ENCODE measurements at regions not wholly inside any gene's neighbourhood (a gene's known extent, or its start where the extent isn't known, plus 50 kb on each side); places are given as distances from the start of the nearest gene placed in this dataset.
A peak's percentile ranks its signal among the peaks of the same experiment; 100 is the strongest.

GRCh38 chr5:128667152-128667551 is 129.1 kb upstream of the FBN2 start:
- DNase-seq (ENCODE audit: low spot score), result no peak

DNA sequence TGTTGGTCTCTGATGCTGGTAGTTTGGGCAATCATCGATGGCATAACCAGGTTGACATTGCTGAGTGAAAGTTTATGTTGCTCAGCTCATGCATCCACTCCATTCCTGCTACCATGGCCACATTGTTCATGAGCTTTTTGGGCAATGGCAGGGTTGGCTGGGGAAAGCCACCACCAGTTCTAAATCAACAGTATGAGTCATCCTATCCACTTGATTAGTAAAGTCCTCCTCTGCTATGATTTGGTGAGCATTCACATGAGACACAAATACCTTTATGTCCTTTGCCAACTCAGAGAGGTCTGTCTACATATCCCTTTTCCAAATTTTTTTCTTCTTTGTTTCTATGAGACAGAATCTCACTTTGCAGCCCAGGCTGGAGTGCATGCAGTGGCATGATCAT is 129.7 kb upstream of the FBN2 start:
- no peak for ATAC-seq
- DNase-seq (ENCODE audit: low spot score), result no peak

More at GRCh38 chr5:128667152-128667551, 129.1 kb upstream of the FBN2 start:
- no peak for ATAC-seq

- DNase-seq (ENCODE audit: low spot score) (no peak), ATAC-seq (no peak)
These were observed 130.9 kb upstream of the FBN2 start for GRCh38 chr5:128668921-128669320.

DNA sequence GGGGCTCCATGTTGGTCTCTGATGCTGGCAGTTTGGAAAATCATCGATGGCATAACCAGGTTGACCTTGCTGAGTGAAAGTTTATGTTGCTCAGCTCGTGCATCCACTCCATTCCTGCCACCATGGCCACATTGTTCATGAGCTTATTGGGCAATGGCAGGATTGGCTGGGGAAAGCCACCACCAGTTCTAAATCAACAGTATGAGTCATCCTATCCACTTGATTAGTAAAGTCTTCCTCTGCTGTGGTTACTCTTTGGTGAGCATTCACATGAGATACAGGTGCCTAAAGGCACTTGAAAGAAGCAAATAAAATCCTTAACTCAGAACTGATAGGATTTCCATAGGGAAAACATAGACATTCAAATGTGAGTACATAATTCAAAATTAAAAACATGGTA is 131.8 kb upstream of the FBN2 start:
- no peak for DNase-seq (ENCODE audit: low spot score)

DNA sequence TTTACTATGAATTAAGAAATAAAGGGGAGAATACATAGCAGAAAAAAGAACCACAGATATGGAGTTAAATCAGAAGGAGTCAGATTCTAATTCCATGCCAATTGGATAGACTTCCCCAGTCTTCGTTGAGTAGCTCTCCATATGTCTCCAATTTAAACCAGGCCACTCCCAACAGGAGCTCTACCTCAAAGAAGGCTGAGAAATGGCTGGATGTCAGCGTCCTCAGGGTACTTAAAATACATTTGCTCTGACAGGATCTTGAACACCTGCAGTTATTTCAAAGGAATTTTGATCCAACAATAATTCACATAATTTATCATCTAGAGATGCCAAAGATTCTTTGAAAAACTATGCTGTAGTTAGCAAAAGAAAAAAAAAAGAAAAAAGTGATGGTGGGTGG is 133.9 kb upstream of the FBN2 start:
- DNase-seq (ENCODE audit: low spot score) (no peak), ATAC-seq (no peak)

More for the DNA sequence above, 131.8 kb upstream of the FBN2 start:
- no peak for ATAC-seq

GRCh38 chr5:128673000-128673399 is 135.0 kb upstream of the FBN2 start:
- DNase-seq (ENCODE audit: low spot score) (no peak), ATAC-seq (no peak)

- no peak for ATAC-seq
- no peak for DNase-seq (ENCODE audit: low spot score)
These were observed 135.4 kb upstream of the FBN2 start for GRCh38 chr5:128673411-128673957.

- no peak for DNase-seq (ENCODE audit: low spot score)
- ATAC-seq, result no peak
These were observed 135.9 kb upstream of the FBN2 start for GRCh38 chr5:128673970-128674369.

DNA sequence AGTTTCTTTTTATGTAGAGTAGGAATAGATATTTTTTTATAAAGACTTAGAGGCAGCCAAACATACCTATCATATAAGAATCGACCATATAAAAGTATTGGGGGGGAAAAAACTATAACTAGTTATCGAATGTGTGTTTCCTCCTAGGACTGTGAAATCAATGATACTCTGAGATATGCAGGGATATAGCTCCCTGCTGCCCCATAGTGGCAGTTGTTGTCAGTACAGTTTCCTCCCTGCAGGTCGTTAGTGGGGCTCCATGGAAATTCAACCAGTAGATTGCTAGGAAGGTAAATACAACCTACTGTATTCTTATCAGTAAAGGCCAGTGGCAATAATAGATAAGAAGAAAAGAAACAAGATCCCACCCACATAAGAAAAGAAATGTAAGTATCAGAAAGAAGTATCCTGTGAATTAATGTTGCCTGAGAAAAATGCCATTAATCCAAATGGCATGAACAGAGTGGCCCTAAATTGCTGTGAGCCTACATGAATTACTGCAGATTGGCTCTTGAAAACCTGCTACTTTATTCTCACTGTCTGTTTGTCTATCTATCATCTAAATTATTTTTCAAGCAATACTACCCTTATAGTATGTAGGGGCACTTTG is 136.9 kb upstream of the FBN2 start:
- ATAC-seq (peak; percentile 91), DNase-seq (ENCODE audit: low spot score) (peak; percentile 48)

GRCh38 chr5:128681096-128681495 is 143.1 kb upstream of the FBN2 start:
- DNase-seq (ENCODE audit: low spot score) (no peak), ATAC-seq (no peak)

- ATAC-seq (no peak), DNase-seq (ENCODE audit: low spot score) (no peak)
These were observed 143.9 kb upstream of the FBN2 start for GRCh38 chr5:128681764-128682592.

GRCh38 chr5:128682669-128683068 is 144.6 kb upstream of the FBN2 start:
- DNase-seq (ENCODE audit: low spot score), result no peak
- no peak for ATAC-seq

GRCh38 chr5:128684961-128685360 is 146.9 kb upstream of the FBN2 start:
- ATAC-seq, result no peak
- no peak for DNase-seq (ENCODE audit: low spot score)

DNA sequence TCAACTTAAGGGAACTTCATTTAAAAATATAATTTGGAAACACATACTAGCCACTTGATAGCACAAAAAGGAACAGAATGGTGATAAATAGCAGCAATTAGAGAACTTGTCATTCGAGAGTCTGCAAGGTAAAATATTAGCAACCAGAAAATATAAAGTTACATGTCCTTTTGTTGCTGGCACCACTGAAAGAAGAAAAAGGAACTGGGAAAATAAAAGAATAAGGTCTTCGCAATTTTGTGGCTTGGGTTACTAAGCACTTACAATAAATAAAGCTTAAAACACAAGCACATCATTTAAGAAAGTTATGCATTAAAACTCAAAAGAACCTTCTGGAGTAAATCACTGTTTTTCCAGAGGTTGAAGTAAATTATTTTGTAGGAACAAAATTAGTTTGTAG is 149.9 kb upstream of the FBN2 start:
- no peak for ATAC-seq
- DNase-seq (ENCODE audit: low spot score), result no peak

DNA sequence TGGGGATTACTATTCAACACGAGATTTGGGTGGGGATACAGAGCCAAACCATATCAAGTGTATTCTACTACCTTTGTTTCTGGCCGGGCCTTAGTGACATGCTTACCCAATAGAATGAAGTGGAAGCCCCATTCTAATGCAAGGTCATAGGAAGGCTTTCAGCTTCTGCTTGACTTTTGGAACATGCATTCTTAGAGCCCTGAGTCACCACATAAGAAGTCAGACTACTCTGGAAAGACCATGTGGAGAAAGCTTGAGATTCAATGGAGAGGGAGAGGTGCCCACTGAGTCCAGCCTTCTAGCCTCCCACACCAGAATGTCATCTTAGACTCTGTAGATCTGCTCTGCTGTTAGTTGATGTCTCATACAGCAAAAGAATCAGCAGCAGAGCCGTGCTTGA is 155.7 kb upstream of the FBN2 start:
- DNase-seq (ENCODE audit: low spot score), result no peak
- ATAC-seq, result no peak

DNA sequence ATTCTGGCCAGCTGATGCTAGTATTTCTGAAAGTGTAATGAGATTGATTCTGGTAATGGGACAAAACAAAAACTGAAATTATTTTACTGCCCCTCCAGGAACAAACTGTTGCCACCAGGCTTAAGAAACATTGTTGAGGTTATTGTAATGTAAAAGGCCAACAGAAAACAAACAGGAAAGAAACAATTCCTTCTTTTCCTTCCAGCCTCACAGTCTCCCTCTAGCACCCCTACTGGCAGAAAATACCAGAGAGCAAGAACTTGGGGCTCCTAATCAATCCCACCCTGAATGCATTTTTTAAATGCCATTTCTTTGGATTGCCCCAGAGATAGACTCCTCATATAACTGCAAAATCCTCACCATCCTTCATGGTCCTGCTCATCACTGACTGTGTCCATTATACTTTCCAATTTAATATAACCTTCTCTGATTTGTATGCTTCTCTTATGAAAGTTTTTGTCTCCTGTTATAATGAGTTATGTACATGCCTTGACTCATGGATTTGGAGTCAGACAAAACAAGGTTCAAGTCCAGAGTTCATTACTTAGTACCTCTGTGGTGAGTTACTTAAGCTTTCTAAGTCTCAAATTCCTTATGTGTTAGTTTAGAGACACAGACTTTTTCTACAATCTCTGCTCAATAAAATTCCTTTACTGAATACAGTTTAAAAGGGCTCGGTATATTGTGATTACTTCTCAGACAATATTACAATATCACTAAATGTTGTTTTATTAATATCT is 157.9 kb upstream of the FBN2 start:
- ATAC-seq (no peak), DNase-seq (ENCODE audit: low spot score) (no peak)

DNA sequence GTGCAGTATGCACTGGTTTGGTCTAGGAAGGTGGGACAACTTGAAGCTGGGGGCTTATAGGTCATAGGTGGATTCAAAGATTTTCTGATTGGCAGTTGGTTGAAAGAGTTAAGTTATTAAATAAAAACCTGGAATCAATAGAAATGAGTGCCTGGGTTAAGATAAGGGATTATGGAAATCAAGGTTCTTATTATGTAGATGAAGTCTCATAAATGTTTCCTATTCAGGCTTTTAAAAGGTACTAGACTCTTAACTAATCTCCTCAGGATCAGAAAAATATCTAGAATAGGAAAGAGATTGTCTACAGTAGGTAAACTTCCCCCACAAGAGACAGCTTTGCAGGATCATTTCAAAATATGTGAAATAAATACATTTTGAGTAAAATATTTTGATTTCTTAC is 163.3 kb upstream of the FBN2 start:
- DNase-seq (ENCODE audit: low spot score) (no peak), ATAC-seq (no peak)

DNA sequence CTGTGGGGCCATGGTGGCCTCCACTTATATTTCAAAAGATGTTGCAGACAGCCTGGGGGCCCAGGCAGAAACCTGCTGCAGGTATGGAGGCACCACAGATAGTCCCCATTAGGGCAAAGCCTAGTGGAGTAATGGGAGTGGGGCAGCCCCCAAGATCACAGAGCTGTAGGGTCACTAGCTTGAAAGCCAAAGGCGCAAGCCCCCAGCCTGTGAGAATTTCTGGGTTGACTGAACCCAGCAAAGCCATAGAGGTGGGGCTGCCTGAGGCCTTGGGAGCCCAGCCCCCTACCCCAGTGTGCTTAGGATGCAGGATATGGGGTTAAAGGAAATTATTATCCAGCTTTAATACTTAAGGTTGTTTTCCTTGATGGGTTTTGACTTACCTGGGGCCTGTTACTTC is 165.3 kb upstream of the FBN2 start:
- ATAC-seq (no peak), DNase-seq (ENCODE audit: low spot score) (no peak)

- DNase-seq (ENCODE audit: low spot score) (no peak), ATAC-seq (no peak)
These were observed 168.2 kb upstream of the FBN2 start for GRCh38 chr5:128706269-128706668.

GRCh38 chr5:128708841-128709240 is 170.8 kb upstream of the FBN2 start:
- no peak for ATAC-seq
- no peak for DNase-seq (ENCODE audit: low spot score)

- ATAC-seq, result no peak
- DNase-seq (ENCODE audit: low spot score), result no peak
These were observed 173.2 kb upstream of the FBN2 start for GRCh38 chr5:128711216-128711615.

DNA sequence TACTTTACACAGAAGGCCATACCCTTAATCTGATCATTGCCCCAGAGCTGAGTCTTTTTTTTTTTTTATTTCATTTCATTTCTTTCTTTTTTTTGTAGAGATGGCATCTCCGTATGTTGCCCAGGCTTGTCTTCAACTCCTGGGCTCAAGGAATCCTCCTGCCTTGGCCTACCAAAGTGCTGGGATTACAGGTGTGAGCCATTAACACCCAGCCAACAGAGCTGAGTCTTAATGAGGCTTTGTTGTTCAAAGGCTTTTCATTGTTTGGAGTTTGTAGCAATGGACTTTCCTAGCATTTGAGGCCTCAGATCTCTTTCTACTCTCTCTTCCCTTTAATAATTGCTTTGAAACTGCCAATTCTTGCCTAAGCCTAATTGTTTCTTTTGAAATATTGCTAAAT is 176.5 kb upstream of the FBN2 start:
- no peak for DNase-seq (ENCODE audit: low spot score)
- no peak for ATAC-seq

Data from left lobe of liver (tissue), 2 donors.